ENCODE measurements at regions not wholly inside any gene's neighbourhood (a gene's known extent, or its start where the extent isn't known, plus 50 kb on each side); places are given as distances from the start of the nearest gene placed in this dataset.

GRCh38 chr12:63354969-63355368 lies 204.0 kb upstream of the AVPR1A start:
- H3K4me1 ChIP-seq = peaks cover 7% of the 10 kb centered on the region
- Mint-ChIP-seq H3K4me1 (ENCODE audit: low read depth, unreplicated experiment) (peaks cover 6% of the 10 kb centered on the region), H3K27me3 (ENCODE audit: insufficient read depth, unreplicated experiment) (peaks cover 7% of the 10 kb centered on the region), H3K36me3 (ENCODE audit: insufficient read depth, unreplicated experiment) (no peaks in the 10 kb centered on the region), H3K4me3 (ENCODE audit: unreplicated experiment) (no peak overlapping the region), H3K27ac (ENCODE audit: unreplicated experiment) (no peak overlapping the region), H3K9me3 (ENCODE audit: unreplicated experiment) (no peaks in the 10 kb centered on the region)
- H3K36me3 ChIP-seq (ENCODE audit: control insufficient read depth, insufficient read depth, low read length) = no peaks in the 10 kb centered on the region
- ChIA-PET CTCF (no interaction called here), POLR2A (no interaction called here)
- no peak overlapping the region for H3K4me3 ChIP-seq (ENCODE audit: low read depth, low read length)
- no peak for DNase-seq
- H3K27me3 ChIP-seq (replicated peaks; ENCODE audit: control insufficient read depth, insufficient read depth, low read length) = no peaks in the 10 kb centered on the region
- intact Hi-C loops (cut with micrococcal nuclease; ENCODE audit: unreplicated experiment) = no loop called here
- H3K9me3 ChIP-seq = no peaks in the 10 kb centered on the region
- no peak for TF ChIP-seq CTCF (IDR thresholded peaks at IDR 0.05; ENCODE audit: insufficient read depth in 1 of 2, low read depth in 1 of 2, low read length in 1 of 2, severe bottlenecking in 1 of 2, unreplicated experiment in 1 of 2)
- no TSS peak for BruUV-seq (replicated peaks)

GRCh38 chr12:63353559-63353958 lies 202.6 kb upstream of the AVPR1A start:
- POLR2A ChIA-PET = no interaction called here
- Histone ChIP-seq H3K27me3 (replicated peaks; ENCODE audit: control insufficient read depth, insufficient read depth, low read length) (no peaks in the 10 kb centered on the region), H3K9me3 (no peaks in the 10 kb centered on the region), H3K4me1 (peaks cover 7% of the 10 kb centered on the region), H3K4me3 (ENCODE audit: low read depth, low read length) (no peak overlapping the region), H3K36me3 (ENCODE audit: control insufficient read depth, insufficient read depth, low read length) (no peaks in the 10 kb centered on the region)
- Mint-ChIP-seq H3K9me3 (ENCODE audit: unreplicated experiment) (no peaks in the 10 kb centered on the region), H3K27me3 (ENCODE audit: insufficient read depth, unreplicated experiment) (peaks cover 4% of the 10 kb centered on the region), H3K27ac (ENCODE audit: unreplicated experiment) (no peak overlapping the region), H3K4me3 (ENCODE audit: unreplicated experiment) (no peak overlapping the region), H3K4me1 (ENCODE audit: low read depth, unreplicated experiment) (peaks cover 6% of the 10 kb centered on the region), H3K36me3 (ENCODE audit: insufficient read depth, unreplicated experiment) (no peaks in the 10 kb centered on the region)
- intact Hi-C loops (cut with micrococcal nuclease; ENCODE audit: unreplicated experiment) = no loop called here
- no peak for TF ChIP-seq CTCF (IDR thresholded peaks at IDR 0.05; ENCODE audit: insufficient read depth in 1 of 2, low read depth in 1 of 2, low read length in 1 of 2, severe bottlenecking in 1 of 2, unreplicated experiment in 1 of 2)
- BruUV-seq (replicated peaks) = no TSS peak
- CTCF ChIA-PET = no interaction called here
- DNase-seq = no peak

GRCh38 chr12:63351370-63351769 lies 200.4 kb upstream of the AVPR1A start:
- H3K4me1 Mint-ChIP-seq (ENCODE audit: low read depth, unreplicated experiment) = peaks cover 6% of the 10 kb centered on the region
- no peak overlapping the region for H3K27ac Mint-ChIP-seq (ENCODE audit: unreplicated experiment)
- no peaks in the 10 kb centered on the region for H3K36me3 ChIP-seq (ENCODE audit: control insufficient read depth, insufficient read depth, low read length)
- H3K9me3 ChIP-seq = no peaks in the 10 kb centered on the region
- peaks cover 7% of the 10 kb centered on the region for H3K4me1 ChIP-seq
- ChIA-PET CTCF (no interaction called here), POLR2A (no interaction called here)
- no peaks in the 10 kb centered on the region for H3K27me3 Mint-ChIP-seq (ENCODE audit: insufficient read depth, unreplicated experiment)
- intact Hi-C loops (cut with micrococcal nuclease; ENCODE audit: unreplicated experiment) = no loop called here
- no peak overlapping the region for H3K4me3 ChIP-seq (ENCODE audit: low read depth, low read length)
- H3K36me3 Mint-ChIP-seq (ENCODE audit: insufficient read depth, unreplicated experiment) = no peaks in the 10 kb centered on the region
- no peaks in the 10 kb centered on the region for H3K27me3 ChIP-seq (replicated peaks; ENCODE audit: control insufficient read depth, insufficient read depth, low read length)
- no peak overlapping the region for H3K4me3 Mint-ChIP-seq (ENCODE audit: unreplicated experiment)
- H3K9me3 Mint-ChIP-seq (ENCODE audit: unreplicated experiment) = no peaks in the 10 kb centered on the region
- BruUV-seq (replicated peaks) = no TSS peak
- no peak for DNase-seq
- no peak for TF ChIP-seq CTCF (IDR thresholded peaks at IDR 0.05; ENCODE audit: insufficient read depth in 1 of 2, low read depth in 1 of 2, low read length in 1 of 2, severe bottlenecking in 1 of 2, unreplicated experiment in 1 of 2)

All from Caco-2 (cell line).